Left colon (tissue), 2 donors: ENCODE measurements at regions not wholly inside any gene's neighbourhood (a gene's known extent, or its start where the extent isn't known, plus 50 kb on each side); places are given as distances from the start of the nearest gene placed in this dataset.
"Not testable (repeated sequence)": the region's sequence is repeated elsewhere in the genome, so short reads cannot be mapped to it uniquely, and the experiment has no call there.

Experiments
- ATAC-seq: fragments of 200-7000 bp; cut with Tn5 transposase; one replicate; pipeline ENCODE4 v1.9.1; 2020; ENCODE audit warnings: mild to moderate bottlenecking, moderate library complexity
- DNase-seq, 2 donors: peaks; one replicate each; pipeline ENCODE4 v3.0.0-alpha.2; 2020
- intact Hi-C, 2 donors: fragments of 100-400 bp; cut with DNase I in 1 of 2; cut with micrococcal nuclease in 1 of 2; formaldehyde crosslinking; loops; one replicate each; pipeline versions ENCODE4 v1.11.2 to v1.14.0; 2022; cut with DNase I, micrococcal nuclease
- donor health status: DM: no; HTN: no; CAD: no.
- donor health status: DM: yes; HTN: yes; CAD: no.

DNA sequence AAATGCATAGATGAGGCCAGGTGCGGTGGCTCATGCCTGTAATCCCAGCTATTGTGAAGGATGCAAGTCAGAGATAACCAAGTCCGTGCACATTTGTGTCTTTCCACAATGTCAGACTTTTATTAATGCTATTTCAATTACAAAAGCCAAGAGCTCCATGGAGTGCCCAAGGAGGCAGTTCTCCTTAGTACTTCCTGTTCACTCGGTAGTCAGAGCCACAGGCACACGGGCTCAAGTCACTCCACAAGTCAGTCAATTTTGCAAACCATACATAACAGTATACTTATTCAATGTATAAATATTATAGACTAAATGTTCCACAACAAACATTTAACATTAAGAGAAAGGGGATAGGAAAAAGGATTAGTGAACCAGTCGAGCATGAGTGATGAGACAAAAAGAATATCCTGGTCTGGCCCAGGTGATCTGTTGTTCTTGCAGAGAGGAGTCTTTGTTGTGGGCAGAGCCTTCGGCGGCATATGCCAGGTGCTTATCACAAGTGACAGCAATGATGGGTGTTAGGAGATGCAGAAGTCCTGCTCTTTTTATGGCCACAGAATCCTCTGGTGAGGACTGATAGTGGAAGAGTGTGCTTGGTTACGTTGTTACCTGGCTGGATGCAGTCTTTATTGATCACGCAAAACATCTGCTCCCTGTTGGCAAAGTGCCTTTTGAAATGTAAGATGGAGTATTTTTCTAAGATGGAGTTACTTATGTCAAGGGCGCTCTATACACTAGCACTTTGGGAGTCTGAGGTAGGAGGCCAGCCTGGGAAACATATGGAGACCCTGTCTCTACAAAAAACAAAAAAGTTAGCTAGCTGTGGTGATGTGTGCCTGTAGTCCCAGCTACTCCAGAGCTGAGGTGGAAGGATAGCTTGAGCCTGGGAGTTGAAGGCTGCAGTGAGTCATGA lies 167.0 kb upstream of the FBXL17 start:
- intact Hi-C loops = no loop called here

GRCh38 chr5:108546939-108547338 lies 165.0 kb upstream of the FBXL17 start:
- DNase-seq = no peak
- no peak for ATAC-seq

More for the DNA sequence above, 167.0 kb upstream of the FBXL17 start:
- ATAC-seq (no peak), DNase-seq (no peak)

GRCh38 chr5:108545301-108545700 lies 163.4 kb upstream of the FBXL17 start:
- no peak for DNase-seq
- ATAC-seq = no peak

More at GRCh38 chr5:108546939-108547338, 165.0 kb upstream of the FBXL17 start:
- intact Hi-C loops = no loop called here

DNA sequence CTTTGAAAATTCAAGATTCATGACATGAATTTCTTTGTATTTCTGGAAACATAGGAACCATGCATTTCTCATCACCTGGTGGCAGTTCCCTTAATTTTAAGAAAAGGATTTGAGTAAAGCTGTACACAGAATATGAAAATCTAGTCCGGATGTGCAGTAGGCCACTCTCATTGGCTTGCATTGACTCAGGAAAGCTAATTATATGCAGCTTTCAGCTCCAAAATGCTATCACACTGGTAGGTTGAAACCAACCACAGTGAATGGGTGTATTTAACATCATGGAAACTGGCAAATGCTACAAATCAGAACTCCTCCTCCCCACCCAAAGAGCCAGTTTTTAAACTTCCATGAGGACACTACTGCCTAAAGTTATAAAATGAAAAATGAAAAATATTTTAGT lies 161.6 kb upstream of the FBXL17 start:
- DNase-seq = no peak
- ATAC-seq = no peak
- intact Hi-C loops = no loop called here

More at GRCh38 chr5:108545301-108545700, 163.4 kb upstream of the FBXL17 start:
- intact Hi-C loops = no loop called here

- DNase-seq (no peak), ATAC-seq (no peak)
- intact Hi-C loops = no loop called here
Measured at GRCh38 chr5:108541836-108542235, 159.9 kb upstream of the FBXL17 start.

GRCh38 chr5:108536321-108536720 lies 154.4 kb upstream of the FBXL17 start:
- DNase-seq = no peak
- no peak for ATAC-seq
- intact Hi-C loops = no loop called here

GRCh38 chr5:108532129-108532445 lies 150.2 kb upstream of the FBXL17 start:
- ATAC-seq, intact Hi-C loops, DNase-seq: not testable (repeated sequence)

DNA sequence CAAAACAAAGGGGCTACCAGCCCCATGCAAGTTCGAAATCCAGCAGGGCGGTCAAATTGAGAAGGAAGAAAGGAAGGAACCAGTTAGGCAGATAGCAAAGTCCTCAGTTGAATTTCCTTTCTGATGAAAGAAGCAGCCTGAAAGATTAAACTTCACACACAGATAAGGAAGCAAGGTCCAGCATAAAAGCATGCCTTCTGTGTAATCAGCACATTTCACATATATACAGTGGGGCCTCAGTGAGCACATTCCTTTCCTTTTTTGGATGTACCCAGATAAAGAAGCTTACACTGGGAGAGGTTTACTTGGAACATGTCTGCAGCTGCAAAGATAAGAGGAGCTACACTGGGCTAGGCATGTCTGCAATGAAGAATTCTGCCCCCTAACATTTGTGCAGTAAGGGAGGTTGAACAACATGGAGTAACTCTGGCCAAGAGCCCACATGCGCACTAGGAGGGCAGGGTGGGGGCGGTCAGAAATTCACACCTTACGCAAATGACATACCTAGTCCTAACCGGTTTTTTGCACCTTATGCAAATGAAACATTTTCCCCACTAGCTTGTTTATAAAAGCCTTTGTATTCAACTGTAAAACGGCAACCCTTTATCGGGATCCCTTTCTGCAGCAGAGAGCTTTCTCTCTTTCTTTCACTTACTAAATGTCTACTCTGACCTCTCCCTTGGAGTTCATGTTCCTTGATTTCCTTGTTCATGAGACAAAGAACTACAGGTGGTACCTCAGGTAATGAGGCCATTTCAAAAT lies 149.7 kb upstream of the FBXL17 start:
- DNase-seq = no peak
- ATAC-seq = no peak
- intact Hi-C loops = no loop called here

DNA sequence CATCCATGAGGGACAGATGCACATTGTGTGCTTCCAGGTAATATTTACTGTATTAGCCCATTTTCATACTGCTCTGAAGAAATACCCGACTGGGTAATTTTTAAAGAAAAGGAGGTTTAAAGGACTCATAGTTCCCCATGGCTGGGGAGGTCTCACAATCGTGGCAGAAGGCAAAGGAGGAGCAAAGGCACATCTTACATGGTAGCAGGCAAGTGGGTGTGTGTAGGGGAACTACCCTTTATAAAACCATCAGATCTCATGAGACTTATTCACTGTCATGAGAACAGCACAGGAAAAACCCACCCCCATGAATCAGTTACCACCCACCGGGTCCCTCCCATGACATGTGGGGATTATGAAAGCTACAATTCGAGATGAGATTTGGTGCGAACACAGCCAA lies 148.8 kb upstream of the FBXL17 start:
- DNase-seq (no peak), ATAC-seq (no peak)
- intact Hi-C loops = no loop called here

DNA sequence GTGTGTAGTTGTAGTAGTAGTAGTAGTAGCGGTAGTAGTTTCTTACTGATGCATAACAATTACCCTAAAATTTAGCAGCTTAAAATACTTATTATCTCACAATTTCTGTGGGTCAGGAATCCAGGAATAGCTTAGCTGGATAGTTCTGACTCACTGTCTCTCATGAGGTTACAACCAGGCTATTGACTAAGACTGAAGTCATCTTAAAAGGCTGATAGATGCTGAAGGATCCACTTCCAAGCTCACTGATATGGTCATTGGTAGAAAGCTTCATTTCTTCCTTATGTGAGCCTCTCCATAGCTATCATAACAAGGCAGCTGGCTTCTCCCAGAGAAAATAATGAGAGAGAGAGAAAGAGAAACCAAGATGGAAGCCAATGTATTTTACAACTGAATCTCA lies 147.5 kb upstream of the FBXL17 start:
- ATAC-seq = no peak
- intact Hi-C loops = no loop called here
- DNase-seq = no peak

GRCh38 chr5:108528655-108529054 lies 146.8 kb upstream of the FBXL17 start:
- DNase-seq (no peak), ATAC-seq (no peak)
- intact Hi-C loops = no loop called here

DNA sequence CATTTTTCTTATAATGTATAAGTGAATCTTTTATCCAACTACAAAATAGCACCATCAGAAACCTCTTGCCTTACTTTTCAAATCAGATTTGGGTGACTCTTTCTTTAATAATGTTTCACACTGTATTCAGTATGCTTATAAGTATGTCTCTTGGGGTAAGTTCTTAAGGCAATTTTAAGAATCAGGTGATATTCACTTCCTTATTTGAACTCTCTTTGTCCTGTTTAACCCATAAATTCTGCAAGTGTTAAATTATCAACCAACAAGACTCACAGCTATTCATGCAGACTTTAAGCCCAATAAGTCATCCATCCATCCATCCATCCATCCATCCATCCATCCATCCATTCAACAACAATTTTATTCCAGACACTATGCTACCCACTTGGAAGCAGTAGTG lies 142.7 kb upstream of the FBXL17 start:
- intact Hi-C loops = no loop called here
- no peak for DNase-seq
- no peak for ATAC-seq

DNA sequence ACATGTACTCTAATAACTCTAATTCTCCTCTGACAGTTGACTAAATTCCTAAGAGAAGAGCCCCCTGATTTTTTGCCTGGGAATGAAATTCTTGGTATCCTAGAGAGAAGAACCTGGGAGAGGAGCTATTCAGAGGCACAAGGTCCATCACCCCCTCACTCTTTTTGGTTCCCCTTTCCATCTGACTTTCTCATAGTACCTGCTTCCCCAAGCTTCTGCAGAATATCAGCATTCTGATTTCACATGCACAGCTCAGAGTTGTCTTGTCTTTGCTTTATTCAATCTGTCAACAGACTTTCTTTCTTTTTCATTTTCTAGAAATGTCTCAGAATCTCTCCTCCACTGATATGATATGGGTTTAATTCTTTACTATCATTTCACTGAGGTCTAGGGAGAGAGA lies 141.5 kb upstream of the FBXL17 start:
- ATAC-seq (no peak), DNase-seq (no peak)
- intact Hi-C loops = no loop called here

DNA sequence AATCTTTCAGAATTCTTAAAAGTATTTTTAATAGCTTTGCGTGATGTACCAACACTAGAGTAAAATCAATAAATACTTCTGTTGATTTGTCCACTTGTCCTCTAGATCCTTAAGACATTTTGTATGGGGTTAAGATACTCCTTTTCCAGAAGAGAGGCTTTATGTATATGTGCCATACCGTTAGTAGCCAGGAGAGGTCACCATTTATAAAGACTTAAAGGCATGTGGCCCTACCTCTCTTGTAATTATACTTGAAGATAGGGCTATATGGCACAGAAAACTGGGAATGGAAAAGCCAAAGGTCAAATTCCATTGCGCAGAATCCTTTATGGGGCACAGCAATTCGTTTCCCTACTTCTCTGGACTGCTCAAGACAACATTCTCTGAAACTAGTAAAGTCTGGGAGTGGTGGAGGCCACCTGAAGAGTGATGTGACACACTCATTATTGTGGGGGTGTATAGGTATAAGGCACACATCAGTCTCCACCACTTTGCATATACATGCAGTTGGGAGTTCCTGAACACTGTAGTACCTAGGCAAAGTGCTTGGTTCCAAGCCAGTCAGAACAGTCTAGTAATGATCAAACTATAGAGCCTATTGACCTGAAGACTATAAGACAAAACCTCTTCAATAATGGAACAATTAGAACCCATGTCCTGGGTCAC lies 140.1 kb upstream of the FBXL17 start:
- intact Hi-C loops = no loop called here
- ATAC-seq = peak; percentile 93
- no peak for DNase-seq

- intact Hi-C loops = no loop called here
- ATAC-seq = peak; percentile 14
- DNase-seq = no peak
Measured at GRCh38 chr5:108521011-108521700, 139.3 kb upstream of the FBXL17 start.

- intact Hi-C loops = no loop called here
- no peak for DNase-seq
- peak; percentile 41 for ATAC-seq
Measured at GRCh38 chr5:108516785-108517184, 134.9 kb upstream of the FBXL17 start.

GRCh38 chr5:108515517-108516105 lies 133.7 kb upstream of the FBXL17 start:
- DNase-seq (no peak), ATAC-seq (no peak)
- intact Hi-C loops = no loop called here

GRCh38 chr5:108508979-108509378 lies 127.1 kb upstream of the FBXL17 start:
- ATAC-seq = no peak
- intact Hi-C loops = no loop called here
- no peak for DNase-seq

DNA sequence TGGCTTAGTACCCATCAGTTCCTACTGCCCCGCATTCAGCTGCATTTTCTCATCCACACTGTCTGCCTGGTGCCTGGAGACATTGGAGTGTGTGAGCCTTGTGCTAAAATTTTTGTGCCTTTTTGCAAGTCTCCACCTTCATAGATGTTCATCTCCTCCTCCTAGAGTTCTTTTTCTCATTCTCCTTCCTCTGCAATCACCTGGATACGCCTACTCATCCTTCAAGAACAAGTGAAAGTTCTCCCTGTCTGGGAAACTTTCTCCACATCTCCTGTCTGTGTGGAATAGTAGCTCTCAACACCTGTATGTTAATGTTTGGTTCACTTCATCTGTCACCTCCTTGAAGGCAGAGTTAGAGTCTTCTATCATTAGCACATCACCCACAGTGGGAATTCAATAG lies 125.7 kb upstream of the FBXL17 start:
- ATAC-seq = no peak
- DNase-seq = no peak
- intact Hi-C loops = no loop called here
